Lung (tissue), 11 donors: ENCODE measurements at regions not wholly inside any gene's neighbourhood (a gene's known extent, or its start where the extent isn't known, plus 50 kb on each side); places are given as distances from the start of the nearest gene placed in this dataset.

ENCODE experiments used
- ATAC-seq: fragments of 200-7000 bp; cut with Tn5 transposase; one replicate; pipeline ENCODE4 v1.9.1; 2020; ENCODE audit warnings: moderate number of reproducible peaks; ENCODE audit not compliant: insufficient read depth, low FRiP score
- DNase-seq, 3 donors: peaks; one replicate each; pipeline ENCODE4 v3.0.0-alpha.2; 2013 to 2017
- H3K27ac ChIP-seq, 2 donors: one replicate each; pipeline ENCODE4 v1.5.1; 2013; ENCODE audit warnings: mild to moderate bottlenecking in 2 of 2, moderate library complexity in 2 of 2, control low read depth in 1 of 2, inconsistent platforms in 1 of 2, low read depth in 1 of 2, low read length in 1 of 2
- H3K27me3 ChIP-seq, 3 donors: one replicate each; pipeline ENCODE4 v1.5.1; 2013; ENCODE audit warnings: low read length in 2 of 3; ENCODE audit not compliant: control insufficient read depth in 3 of 3, insufficient read depth in 3 of 3
- H3K36me3 ChIP-seq, 4 donors: one replicate each; pipeline ENCODE4 v1.5.1; 2013; ENCODE audit warnings: low read length in 4 of 4, mild to moderate bottlenecking in 1 of 4, moderate library complexity in 1 of 4; ENCODE audit not compliant: control insufficient read depth in 4 of 4, insufficient read depth in 4 of 4
- H3K4me1 ChIP-seq, 5 donors: one replicate each; pipeline ENCODE4 v1.5.1; 2013; ENCODE audit warnings: low read length in 5 of 5, mild to moderate bottlenecking in 2 of 5, moderate library complexity in 1 of 5; ENCODE audit not compliant: control insufficient read depth in 5 of 5, insufficient read depth in 5 of 5
- H3K4me3 ChIP-seq: one replicate; pipeline ENCODE4 v1.5.1; 2013; ENCODE audit warnings: mild to moderate bottlenecking, control low read depth, moderate library complexity
- H3K9ac ChIP-seq, 2 donors: one replicate each; pipeline ENCODE4 v1.5.1; 2013; ENCODE audit warnings: low read length in 2 of 2, control low read depth in 1 of 2; ENCODE audit not compliant: insufficient read depth in 1 of 2
- H3K9me3 ChIP-seq, 4 donors: one replicate each; pipeline ENCODE4 v1.5.1; 2013; ENCODE audit warnings: low read length in 3 of 4, mild to moderate bottlenecking in 1 of 4, moderate library complexity in 1 of 4; ENCODE audit not compliant: control insufficient read depth in 4 of 4, insufficient read depth in 3 of 4
- WGBS, 2 donors: extraction: QIAGEN DNeasy Blood & Tissue Kit; methylation state at CpG; one replicate each; pipeline ENCODE4 v1.1.7; 2013; 5-methylcytosine and 5-hydroxymethylcytosine counted together
- TF ChIP-seq, protein P1 (sequence below): IDR thresholded peaks from 2 replicates; pipeline ENCODE4 v1.5.1; 2012; ENCODE audit warnings: mild to moderate bottlenecking; ENCODE audit errors: control extremely low read depth, extremely low read depth
- donor health status: control.
- donor health status: control.
- donor health status: Bipolar disorder and iron deficiency.
- donor health status: healthy.
- donor health status: DM: yes; HTN: yes; CAD: no.

DNA sequence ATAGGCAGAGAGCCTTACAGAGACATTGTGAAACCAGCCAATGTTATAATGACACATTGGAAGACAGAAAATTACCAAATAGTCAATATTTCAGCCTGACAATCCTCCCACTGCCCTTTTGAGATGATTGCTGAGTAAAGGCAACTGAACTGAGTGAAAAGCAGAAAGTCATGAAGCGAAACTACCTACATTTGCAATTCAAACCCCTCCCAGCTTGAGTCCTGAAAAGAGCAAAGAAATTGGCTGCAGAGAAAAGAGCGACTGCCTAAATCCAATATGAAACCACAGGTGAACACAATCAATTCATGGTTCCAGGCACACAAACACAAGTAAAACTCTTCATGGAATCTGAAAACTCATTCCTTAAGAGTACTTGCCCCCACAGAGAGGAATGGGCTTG, 143.4 kb upstream of the CHRM3 start:
- no peaks in the 10 kb centered on the region for H3K36me3 ChIP-seq
- no peak for DNase-seq
- no peak overlapping the region for H3K9ac ChIP-seq
- no peaks in the 10 kb centered on the region for H3K27me3 ChIP-seq
- no peak for ATAC-seq
- H3K9me3 ChIP-seq, result no peaks in the 10 kb centered on the region
- no peak overlapping the region for H3K27ac ChIP-seq
- 85 to 86% methylated on average over 2 of the region's 2 CpGs for WGBS, 2 donors
- H3K4me1 ChIP-seq, result no peaks in the 10 kb centered on the region
- TF ChIP-seq, protein P1, sequence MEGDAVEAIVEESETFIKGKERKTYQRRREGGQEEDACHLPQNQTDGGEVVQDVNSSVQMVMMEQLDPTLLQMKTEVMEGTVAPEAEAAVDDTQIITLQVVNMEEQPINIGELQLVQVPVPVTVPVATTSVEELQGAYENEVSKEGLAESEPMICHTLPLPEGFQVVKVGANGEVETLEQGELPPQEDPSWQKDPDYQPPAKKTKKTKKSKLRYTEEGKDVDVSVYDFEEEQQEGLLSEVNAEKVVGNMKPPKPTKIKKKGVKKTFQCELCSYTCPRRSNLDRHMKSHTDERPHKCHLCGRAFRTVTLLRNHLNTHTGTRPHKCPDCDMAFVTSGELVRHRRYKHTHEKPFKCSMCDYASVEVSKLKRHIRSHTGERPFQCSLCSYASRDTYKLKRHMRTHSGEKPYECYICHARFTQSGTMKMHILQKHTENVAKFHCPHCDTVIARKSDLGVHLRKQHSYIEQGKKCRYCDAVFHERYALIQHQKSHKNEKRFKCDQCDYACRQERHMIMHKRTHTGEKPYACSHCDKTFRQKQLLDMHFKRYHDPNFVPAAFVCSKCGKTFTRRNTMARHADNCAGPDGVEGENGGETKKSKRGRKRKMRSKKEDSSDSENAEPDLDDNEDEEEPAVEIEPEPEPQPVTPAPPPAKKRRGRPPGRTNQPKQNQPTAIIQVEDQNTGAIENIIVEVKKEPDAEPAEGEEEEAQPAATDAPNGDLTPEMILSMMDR, result no peak
- no peak overlapping the region for H3K4me3 ChIP-seq

DNA sequence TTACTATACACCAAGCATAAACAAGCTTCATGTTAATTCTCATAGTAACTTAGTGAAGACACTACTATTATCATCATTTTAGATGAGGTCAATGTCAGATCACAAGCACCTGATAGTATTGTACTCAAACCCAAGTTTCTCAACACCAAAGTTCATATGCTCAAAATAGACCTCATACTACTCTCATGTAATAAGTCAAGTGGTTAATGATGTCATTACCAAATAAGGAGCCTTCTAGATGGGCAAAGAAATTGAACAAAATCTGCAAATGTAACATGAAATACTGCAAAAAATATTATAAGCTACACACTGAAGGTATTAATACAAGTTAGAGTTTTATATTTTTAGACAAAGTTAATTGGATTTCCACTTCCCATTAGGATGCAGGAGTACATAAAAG, 144.0 kb upstream of the CHRM3 start:
- ATAC-seq, result no peak
- Histone ChIP-seq H3K9ac (no peak overlapping the region), H3K4me1 (no peaks in the 10 kb centered on the region), H3K27ac (no peak overlapping the region), H3K36me3 (no peaks in the 10 kb centered on the region), H3K4me3 (no peak overlapping the region), H3K27me3 (no peaks in the 10 kb centered on the region), H3K9me3 (no peaks in the 10 kb centered on the region)
- TF ChIP-seq, protein P1, result no peak
- no peak for DNase-seq

DNA sequence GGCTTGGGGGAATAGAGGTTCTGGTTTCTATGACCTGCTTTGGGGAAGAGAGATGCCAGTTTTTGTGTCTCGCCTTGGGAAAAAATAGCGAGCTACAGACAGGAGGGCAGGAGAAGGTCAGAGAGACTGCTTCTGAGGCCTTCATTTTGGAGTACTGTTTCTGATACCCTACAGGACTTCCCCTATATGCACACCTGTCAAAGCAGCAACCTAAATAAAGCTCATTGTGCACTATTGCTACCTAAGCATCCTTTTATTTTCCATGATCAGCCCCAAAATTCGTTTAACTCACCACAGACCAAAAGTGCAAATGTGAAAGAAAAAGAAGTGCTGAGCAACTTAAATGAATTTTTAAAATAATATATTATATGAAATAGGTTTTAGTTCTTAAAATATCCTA, 145.6 kb upstream of the CHRM3 start:
- H3K27me3 ChIP-seq, result no peaks in the 10 kb centered on the region
- H3K27ac ChIP-seq, result no peak overlapping the region
- H3K4me1 ChIP-seq, result no peaks in the 10 kb centered on the region
- TF ChIP-seq, protein P1, result no peak
- WGBS, 2 donors, result 77 to 88% methylated on average over 3 of the region's 3 CpGs
- DNase-seq (no peak), ATAC-seq (no peak)
- no peaks in the 10 kb centered on the region for H3K36me3 ChIP-seq
- no peaks in the 10 kb centered on the region for H3K9me3 ChIP-seq
- H3K9ac ChIP-seq, result no peak overlapping the region
- H3K4me3 ChIP-seq, result no peak overlapping the region

DNA sequence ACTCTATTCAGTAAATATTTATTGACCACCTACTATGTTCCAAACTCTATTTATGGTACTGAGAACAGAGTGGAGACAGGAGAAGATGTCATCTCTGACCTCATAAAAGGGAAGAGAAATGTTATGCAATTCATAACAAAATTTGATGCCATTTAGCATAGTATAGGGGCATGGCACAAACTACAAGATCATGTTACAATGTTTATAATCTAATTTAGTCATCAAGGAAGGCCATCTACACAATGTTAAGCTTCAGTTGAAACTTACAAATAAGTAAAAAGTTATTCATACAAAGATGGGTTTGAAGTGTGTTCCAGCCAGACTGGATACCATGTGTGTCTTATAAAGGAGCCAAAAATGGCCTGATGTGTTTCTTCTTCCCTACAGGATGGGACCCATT, 146.8 kb upstream of the CHRM3 start:
- Histone ChIP-seq H3K9me3 (no peaks in the 10 kb centered on the region), H3K27me3 (no peaks in the 10 kb centered on the region), H3K4me1 (no peaks in the 10 kb centered on the region), H3K36me3 (no peaks in the 10 kb centered on the region), H3K27ac (no peak overlapping the region), H3K9ac (no peak overlapping the region), H3K4me3 (no peak overlapping the region)
- TF ChIP-seq, protein P1, result no peak
- DNase-seq (no peak), ATAC-seq (no peak)
